SU-DHL-6 (cell line): ENCODE measurements at regions not wholly inside any gene's neighbourhood (a gene's known extent, or its start where the extent isn't known, plus 50 kb on each side); places are given as distances from the start of the nearest gene placed in this dataset.

ENCODE experiments used
- H2AFZ ChIP-seq: fragments of 200-600 bp; sonication (generic); 2 replicates; pipeline ENCODE4 v1.6.1; 2014; ENCODE audit warnings: low read depth, mild to moderate bottlenecking, moderate library complexity, mixed read lengths, antibody characterized with exemption, low read length; ENCODE audit not compliant: severe bottlenecking
- H3F3A ChIP-seq: fragments of 200-600 bp; shearing (Covaris generic); 2 replicates; pipeline ENCODE4 v1.6.0; 2016; ENCODE audit warnings: antibody characterized with exemption, mild to moderate bottlenecking; ENCODE audit not compliant: insufficient read depth
- H3K27ac ChIP-seq: fragments of 200-600 bp; sonication (generic); 2 replicates; pipeline ENCODE4 v1.5.1; 2016; ENCODE audit warnings: low read depth, mild to moderate bottlenecking, low read length, moderate library complexity, mixed read lengths
- H3K27me3 ChIP-seq: fragments of 200-600 bp; sonication (generic), shearing (Covaris generic); 2 replicates; pipeline ENCODE4 v1.6.0; 2014; ENCODE audit warnings: mild to moderate bottlenecking, low read length
- H3K36me3 ChIP-seq: fragments of 200-600 bp; sonication (generic); 2 replicates; pipeline ENCODE4 v1.6.1; 2014; ENCODE audit warnings: mild to moderate bottlenecking, low read length, mixed read lengths
- H3K4me2 ChIP-seq: fragments of 300-600, 200-600 bp; shearing (Covaris generic), sonication (generic); 2 replicates; pipeline ENCODE4 v1.6.0; 2014; ENCODE audit warnings: low read length, low read depth, mild to moderate bottlenecking; ENCODE audit not compliant: poor library complexity, severe bottlenecking
- H3K4me3 ChIP-seq: fragments of 200-600 bp; sonication (generic); 2 replicates; pipeline ENCODE4 v1.5.1; 2014; ENCODE audit warnings: antibody characterized with exemption, low read length, mild to moderate bottlenecking, mixed read lengths; ENCODE audit not compliant: insufficient read depth, poor library complexity, severe bottlenecking
- H3K79me2 ChIP-seq: fragments of 200-600 bp; sonication (generic); 2 replicates; pipeline ENCODE4 v1.6.1; 2014; ENCODE audit warnings: mild to moderate bottlenecking, low read length, moderate library complexity; ENCODE audit not compliant: insufficient read depth
- H3K9ac ChIP-seq: fragments of 200-600 bp; sonication (generic); 2 replicates; pipeline ENCODE4 v1.7.0; 2014; ENCODE audit warnings: mild to moderate bottlenecking, low read length
- H3K9me2 ChIP-seq: fragments of 200-600 bp; sonication (generic); replicated peaks from 2 replicates; pipeline ENCODE4 v1.6.1; 2014; ENCODE audit warnings: low read length; ENCODE audit not compliant: insufficient read depth
- H3K9me3 ChIP-seq: fragments of 200-600 bp; sonication (generic); 2 replicates; pipeline ENCODE4 v1.6.1; 2014; ENCODE audit warnings: low read length, mixed read lengths; ENCODE audit not compliant: insufficient read depth
- H4K20me1 ChIP-seq: fragments of 200-600 bp; sonication (generic); 2 replicates; pipeline ENCODE4 v1.6.1; 2014; ENCODE audit warnings: low read depth, mild to moderate bottlenecking, antibody characterized with exemption, low read length, moderate library complexity, mixed read lengths
- CTCF ChIP-seq: fragments of 200-600 bp; sonication (generic); IDR thresholded peaks from one replicate; pipeline ENCODE4 v1.5.1; 2017; ENCODE audit warnings: antibody characterized with exemption, mild to moderate bottlenecking, low read length, moderate library complexity; ENCODE audit not compliant: insufficient read depth, poor library complexity, severe bottlenecking
- EZH2phosphoT487 ChIP-seq: fragments of 200-600 bp; sonication (generic), shearing (Covaris generic); conservative IDR thresholded peaks from 2 replicates; pipeline ENCODE4 v1.6.1; 2018; ENCODE audit warnings: mild to moderate bottlenecking, antibody characterized with exemption, low read length, moderate library complexity, mixed read lengths

- H3K4me2 ChIP-seq, result no peak overlapping the region
- H3K9me2 ChIP-seq, result no peaks in the 10 kb centered on the region
- no peak overlapping the region for H2AFZ ChIP-seq
- no peaks in the 10 kb centered on the region for H4K20me1 ChIP-seq
- H3K4me3 ChIP-seq, result no peak overlapping the region
- H3K27ac ChIP-seq, result no peak overlapping the region
- no peaks in the 10 kb centered on the region for H3K9me3 ChIP-seq
- no peaks in the 10 kb centered on the region for H3K36me3 ChIP-seq
- H3F3A ChIP-seq, result no peaks in the 10 kb centered on the region
- no peaks in the 10 kb centered on the region for H3K79me2 ChIP-seq
- TF ChIP-seq CTCF, result no peak
- H3K9ac ChIP-seq, result no peak overlapping the region
- no peaks in the 10 kb centered on the region for H3K27me3 ChIP-seq
Observed at GRCh38 chr9:26057050-26057449, 378.8 kb upstream of the TUSC1 start.

GRCh38 chr9:26054600-26055520 is 376.6 kb upstream of the TUSC1 start:
- Histone ChIP-seq H2AFZ (no peak overlapping the region), H4K20me1 (no peaks in the 10 kb centered on the region), H3K4me3 (no peak overlapping the region), H3K27me3 (no peaks in the 10 kb centered on the region), H3K9me3 (no peaks in the 10 kb centered on the region; the same call in 1 of the 2 replicates), H3K27ac (no peak overlapping the region), H3F3A (no peaks in the 10 kb centered on the region), H3K9ac (no peak overlapping the region), H3K36me3 (no peaks in the 10 kb centered on the region), H3K9me2 (no peaks in the 10 kb centered on the region), H3K4me2 (no peak overlapping the region), H3K79me2 (no peaks in the 10 kb centered on the region)
- no peak for TF ChIP-seq EZH2phosphoT487
- no peak for TF ChIP-seq CTCF

GRCh38 chr9:26053954-26054353 is 375.7 kb upstream of the TUSC1 start:
- no peaks in the 10 kb centered on the region for H3K27me3 ChIP-seq
- H3K4me2 ChIP-seq, result no peak overlapping the region
- no peaks in the 10 kb centered on the region for H3K9me2 ChIP-seq
- H3K4me3 ChIP-seq, result no peak overlapping the region
- no peaks in the 10 kb centered on the region for H3K79me2 ChIP-seq
- no peaks in the 10 kb centered on the region for H3K36me3 ChIP-seq
- H3F3A ChIP-seq, result no peaks in the 10 kb centered on the region
- H2AFZ ChIP-seq, result no peak overlapping the region
- no peak for TF ChIP-seq EZH2phosphoT487
- no peak for TF ChIP-seq CTCF
- no peaks in the 10 kb centered on the region; the same call in 1 of the 2 replicates for H3K9me3 ChIP-seq
- H3K27ac ChIP-seq, result no peak overlapping the region
- no peaks in the 10 kb centered on the region for H4K20me1 ChIP-seq
- no peak overlapping the region for H3K9ac ChIP-seq
